WTC11 (cell line): ENCODE measurements at regions not wholly inside any gene's neighbourhood (a gene's known extent, or its start where the extent isn't known, plus 50 kb on each side); places are given as distances from the start of the nearest gene placed in this dataset.

Source experiments
- ATF1 ChIP-seq: sonication (generic); formaldehyde crosslinking; IDR thresholded peaks from 2 replicates; pipeline ENCODE4 v1.8.1; 2023; ENCODE audit warnings: mild to moderate bottlenecking, moderate library complexity, missing genetic modification reagents
- FOXP1 ChIP-seq: sonication (generic); formaldehyde crosslinking; IDR thresholded peaks from 2 replicates; pipeline ENCODE4 v1.8.0; 2022; ENCODE audit warnings: missing genetic modification reagents, mild to moderate bottlenecking, moderate library complexity, borderline replicate concordance
- MAX ChIP-seq: sonication (generic); formaldehyde crosslinking; IDR thresholded peaks from 2 replicates; pipeline ENCODE4 v1.8.0; 2022; ENCODE audit warnings: mild to moderate bottlenecking, missing genetic modification reagents
- TP53 ChIP-seq: sonication (generic); formaldehyde crosslinking; IDR thresholded peaks from 2 replicates; pipeline ENCODE4 v1.8.1; 2023; ENCODE audit warnings: mild to moderate bottlenecking, missing genetic modification reagents
- ZNF281 ChIP-seq: sonication (generic); formaldehyde crosslinking; IDR thresholded peaks from 2 replicates; pipeline ENCODE4 v1.8.0; 2023; ENCODE audit warnings: mild to moderate bottlenecking, missing genetic modification reagents
- TF ChIP-seq, protein P1 (sequence below): fragments of 200-600 bp; IDR thresholded peaks from 2 replicates; pipeline ENCODE4 v1.8.0; 2022; ENCODE audit warnings: antibody characterized with exemption

DNA sequence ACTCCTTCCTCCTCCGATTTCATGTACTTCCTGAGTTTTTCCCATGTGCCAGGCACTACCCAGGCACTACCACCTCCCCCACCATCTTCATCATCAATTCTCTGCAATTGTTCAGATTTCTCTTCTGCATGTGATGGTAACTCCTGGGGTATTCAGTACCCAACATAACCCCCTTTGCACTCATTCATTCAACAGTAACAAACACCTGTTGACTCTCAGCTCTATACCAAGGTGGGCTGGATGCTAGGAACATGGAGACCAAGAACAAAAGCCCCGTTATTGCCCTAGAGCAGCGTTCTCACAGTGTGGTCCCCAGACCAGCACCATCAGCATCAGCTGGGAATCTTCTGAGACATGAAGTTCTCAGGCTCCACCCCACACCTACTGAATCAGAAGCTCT, 113.0 kb upstream of the CHD2 start:
- TF ChIP-seq ZNF281 (CRISPR knock-in tag) (no peak), ATF1 (CRISPR knock-in tag) (no peak), FOXP1 (no peak), TP53 (CRISPR knock-in tag) (no peak), MAX (CRISPR knock-in tag) (no peak)
- TF ChIP-seq, protein P1, sequence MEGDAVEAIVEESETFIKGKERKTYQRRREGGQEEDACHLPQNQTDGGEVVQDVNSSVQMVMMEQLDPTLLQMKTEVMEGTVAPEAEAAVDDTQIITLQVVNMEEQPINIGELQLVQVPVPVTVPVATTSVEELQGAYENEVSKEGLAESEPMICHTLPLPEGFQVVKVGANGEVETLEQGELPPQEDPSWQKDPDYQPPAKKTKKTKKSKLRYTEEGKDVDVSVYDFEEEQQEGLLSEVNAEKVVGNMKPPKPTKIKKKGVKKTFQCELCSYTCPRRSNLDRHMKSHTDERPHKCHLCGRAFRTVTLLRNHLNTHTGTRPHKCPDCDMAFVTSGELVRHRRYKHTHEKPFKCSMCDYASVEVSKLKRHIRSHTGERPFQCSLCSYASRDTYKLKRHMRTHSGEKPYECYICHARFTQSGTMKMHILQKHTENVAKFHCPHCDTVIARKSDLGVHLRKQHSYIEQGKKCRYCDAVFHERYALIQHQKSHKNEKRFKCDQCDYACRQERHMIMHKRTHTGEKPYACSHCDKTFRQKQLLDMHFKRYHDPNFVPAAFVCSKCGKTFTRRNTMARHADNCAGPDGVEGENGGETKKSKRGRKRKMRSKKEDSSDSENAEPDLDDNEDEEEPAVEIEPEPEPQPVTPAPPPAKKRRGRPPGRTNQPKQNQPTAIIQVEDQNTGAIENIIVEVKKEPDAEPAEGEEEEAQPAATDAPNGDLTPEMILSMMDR = no peak
